ENCODE measurements at regions not wholly inside any gene's neighbourhood (a gene's known extent, or its start where the extent isn't known, plus 50 kb on each side); places are given as distances from the start of the nearest gene placed in this dataset.

DNA sequence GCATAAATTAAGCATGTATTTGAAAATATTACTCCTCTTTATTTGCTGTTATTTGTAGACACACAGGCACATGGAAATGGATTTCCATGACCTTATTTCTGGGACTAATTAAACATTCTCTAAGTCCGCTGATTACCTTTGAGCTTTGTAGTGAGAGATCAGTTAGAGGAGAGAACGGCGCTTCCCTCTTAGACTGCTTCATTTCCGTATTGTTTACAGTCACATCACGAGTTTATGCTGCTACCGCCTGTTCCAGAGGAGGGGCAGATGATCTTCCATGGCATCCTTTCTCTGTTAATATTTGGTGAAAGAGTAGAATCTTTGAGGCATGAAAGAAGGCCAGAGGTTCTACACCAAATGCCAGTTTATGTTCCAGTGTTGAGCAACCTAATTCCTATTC is 404.4 kb downstream of the TRIB2 start:
- no peaks in the 10 kb centered on the region for H3K36me3 ChIP-seq (ENCODE audit: control insufficient read depth in 2 of 2, insufficient read depth in 2 of 2, low read length in 1 of 2)
- in situ Hi-C loops (cut with MboI), result no loop called here
- no peaks in the 10 kb centered on the region for H3K27me3 ChIP-seq (replicated peaks in 1 of 2; ENCODE audit: control insufficient read depth in 2 of 2, insufficient read depth in 2 of 2, low read length in 1 of 2)
- TF ChIP-seq CBFB (IDR thresholded peaks at IDR 0.05; ENCODE audit: low read depth), result no peak
- TF ChIP-seq NFXL1 (IDR thresholded peaks at IDR 0.05; ENCODE audit: borderline replicate concordance), result no peak
- no peak for TF ChIP-seq SUZ12 (IDR thresholded peaks at IDR 0.05; ENCODE audit: unreplicated experiment)
- no peak for TF ChIP-seq NFYA (IDR thresholded peaks at IDR 0.05; ENCODE audit: borderline replicate concordance, low read depth, low read length)
- TF ChIP-seq, protein P1, sequence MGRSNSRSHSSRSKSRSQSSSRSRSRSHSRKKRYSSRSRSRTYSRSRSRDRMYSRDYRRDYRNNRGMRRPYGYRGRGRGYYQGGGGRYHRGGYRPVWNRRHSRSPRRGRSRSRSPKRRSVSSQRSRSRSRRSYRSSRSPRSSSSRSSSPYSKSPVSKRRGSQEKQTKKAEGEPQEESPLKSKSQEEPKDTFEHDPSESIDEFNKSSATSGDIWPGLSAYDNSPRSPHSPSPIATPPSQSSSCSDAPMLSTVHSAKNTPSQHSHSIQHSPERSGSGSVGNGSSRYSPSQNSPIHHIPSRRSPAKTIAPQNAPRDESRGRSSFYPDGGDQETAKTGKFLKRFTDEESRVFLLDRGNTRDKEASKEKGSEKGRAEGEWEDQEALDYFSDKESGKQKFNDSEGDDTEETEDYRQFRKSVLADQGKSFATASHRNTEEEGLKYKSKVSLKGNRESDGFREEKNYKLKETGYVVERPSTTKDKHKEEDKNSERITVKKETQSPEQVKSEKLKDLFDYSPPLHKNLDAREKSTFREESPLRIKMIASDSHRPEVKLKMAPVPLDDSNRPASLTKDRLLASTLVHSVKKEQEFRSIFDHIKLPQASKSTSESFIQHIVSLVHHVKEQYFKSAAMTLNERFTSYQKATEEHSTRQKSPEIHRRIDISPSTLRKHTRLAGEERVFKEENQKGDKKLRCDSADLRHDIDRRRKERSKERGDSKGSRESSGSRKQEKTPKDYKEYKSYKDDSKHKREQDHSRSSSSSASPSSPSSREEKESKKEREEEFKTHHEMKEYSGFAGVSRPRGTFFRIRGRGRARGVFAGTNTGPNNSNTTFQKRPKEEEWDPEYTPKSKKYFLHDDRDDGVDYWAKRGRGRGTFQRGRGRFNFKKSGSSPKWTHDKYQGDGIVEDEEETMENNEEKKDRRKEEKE (IDR thresholded peaks at IDR 0.05), result no peak
- TF ChIP-seq, protein P2, sequence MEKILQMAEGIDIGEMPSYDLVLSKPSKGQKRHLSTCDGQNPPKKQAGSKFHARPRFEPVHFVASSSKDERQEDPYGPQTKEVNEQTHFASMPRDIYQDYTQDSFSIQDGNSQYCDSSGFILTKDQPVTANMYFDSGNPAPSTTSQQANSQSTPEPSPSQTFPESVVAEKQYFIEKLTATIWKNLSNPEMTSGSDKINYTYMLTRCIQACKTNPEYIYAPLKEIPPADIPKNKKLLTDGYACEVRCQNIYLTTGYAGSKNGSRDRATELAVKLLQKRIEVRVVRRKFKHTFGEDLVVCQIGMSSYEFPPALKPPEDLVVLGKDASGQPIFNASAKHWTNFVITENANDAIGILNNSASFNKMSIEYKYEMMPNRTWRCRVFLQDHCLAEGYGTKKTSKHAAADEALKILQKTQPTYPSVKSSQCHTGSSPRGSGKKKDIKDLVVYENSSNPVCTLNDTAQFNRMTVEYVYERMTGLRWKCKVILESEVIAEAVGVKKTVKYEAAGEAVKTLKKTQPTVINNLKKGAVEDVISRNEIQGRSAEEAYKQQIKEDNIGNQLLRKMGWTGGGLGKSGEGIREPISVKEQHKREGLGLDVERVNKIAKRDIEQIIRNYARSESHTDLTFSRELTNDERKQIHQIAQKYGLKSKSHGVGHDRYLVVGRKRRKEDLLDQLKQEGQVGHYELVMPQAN (conservative IDR thresholded peaks at IDR 0.05), result no peak
- TF ChIP-seq EP300 (IDR thresholded peaks at IDR 0.05; ENCODE audit: borderline replicate concordance in 1 of 2, control insufficient read depth in 1 of 2, low read depth in 2 of 2, low read length in 2 of 2), result no peak
- TF ChIP-seq EGR1 (IDR thresholded peaks at IDR 0.05; ENCODE audit: borderline replicate concordance in 1 of 2, low read depth in 2 of 2, low read length in 2 of 2), result no peak
- no peak for TF ChIP-seq BCL3 (IDR thresholded peaks at IDR 0.05; ENCODE audit: borderline replicate concordance, insufficient read depth, low read depth, low read length, poor library complexity, severe bottlenecking)
- TF ChIP-seq, protein P3, sequence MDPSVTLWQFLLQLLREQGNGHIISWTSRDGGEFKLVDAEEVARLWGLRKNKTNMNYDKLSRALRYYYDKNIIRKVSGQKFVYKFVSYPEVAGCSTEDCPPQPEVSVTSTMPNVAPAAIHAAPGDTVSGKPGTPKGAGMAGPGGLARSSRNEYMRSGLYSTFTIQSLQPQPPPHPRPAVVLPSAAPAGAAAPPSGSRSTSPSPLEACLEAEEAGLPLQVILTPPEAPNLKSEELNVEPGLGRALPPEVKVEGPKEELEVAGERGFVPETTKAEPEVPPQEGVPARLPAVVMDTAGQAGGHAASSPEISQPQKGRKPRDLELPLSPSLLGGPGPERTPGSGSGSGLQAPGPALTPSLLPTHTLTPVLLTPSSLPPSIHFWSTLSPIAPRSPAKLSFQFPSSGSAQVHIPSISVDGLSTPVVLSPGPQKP (IDR thresholded peaks at IDR 0.05; ENCODE audit: low read depth, low read length), result no peak
- TF ChIP-seq JUND (IDR thresholded peaks at IDR 0.05; ENCODE audit: low read depth, low read length), result no peak
- intact Hi-C loops (cut with micrococcal nuclease; ENCODE audit: unreplicated experiment), result no loop called here
- 49% methylated on average over 6 of the region's 6 CpGs for WGBS (ENCODE audit: insufficient coverage, insufficient replicate concordance, low lambda C conversion rate, missing lambda C conversion rate)
- no peak overlapping the region for H3K4me2 ChIP-seq (ENCODE audit: control insufficient read depth, insufficient read depth)
- POLR2A ChIA-PET, result no interaction called here
- H3K9ac ChIP-seq (ENCODE audit: control insufficient read depth, insufficient read depth, low read length), result no peak overlapping the region
- ATAC-seq (no peak), DNase-seq (ENCODE audit: low read depth, low spot score) (no peak), FAIRE-seq (no peak)
- RAD21 ChIA-PET (ENCODE audit: unreplicated experiment), result no interaction called here
- H3K9me3 ChIP-seq (replicated peaks; ENCODE audit: control insufficient read depth, insufficient read depth, low read length), result no peaks in the 10 kb centered on the region
- no peaks in the 10 kb centered on the region for H4K20me1 ChIP-seq (ENCODE audit: control insufficient read depth, insufficient read depth)
- no peaks in the 10 kb centered on the region for H3K79me2 ChIP-seq (ENCODE audit: control insufficient read depth, insufficient read depth, low read length)
- H2AFZ ChIP-seq (ENCODE audit: control insufficient read depth, low read depth, low read length), result no peak overlapping the region
- SMC1A ChIA-PET (ENCODE audit: uncharacterized antibody, unreplicated experiment), result no interaction called here
- H3K4me3 ChIP-seq, result no peak overlapping the region
- H3K27ac ChIP-seq (ENCODE audit: control insufficient read depth, insufficient read depth), result no peak overlapping the region
- CTCF ChIA-PET, result no interaction called here
- BruUV-seq (replicated peaks), result no TSS peak
- H3K4me1 ChIP-seq (ENCODE audit: control insufficient read depth, insufficient read depth, low read length), result no peaks in the 10 kb centered on the region
